Kidney epithelial cell (primary cell): ENCODE measurements at regions not wholly inside any gene's neighbourhood (a gene's known extent, or its start where the extent isn't known, plus 50 kb on each side); places are given as distances from the start of the nearest gene placed in this dataset.

Source experiments
- DNase-seq: peaks from one replicate; pipeline ENCODE4 v3.0.0-alpha.2; 2010; ENCODE audit warnings: low read depth
- H3K27me3 ChIP-seq: 2 replicates; pipeline ENCODE4 v1.6.0; 2011; ENCODE audit warnings: low read length; ENCODE audit not compliant: control insufficient read depth, insufficient read depth
- H3K36me3 ChIP-seq: 2 replicates; pipeline ENCODE4 v1.5.1; 2011; ENCODE audit warnings: low read length; ENCODE audit not compliant: control insufficient read depth, insufficient read depth
- H3K4me3 ChIP-seq: 2 replicates; pipeline ENCODE4 v1.5.1; 2011; ENCODE audit warnings: low read depth, mild to moderate bottlenecking, control low read depth, low read length
- CTCF ChIP-seq: IDR thresholded peaks from 2 replicates; pipeline ENCODE4 v1.5.1; 2011; ENCODE audit warnings: mild to moderate bottlenecking, moderate library complexity, low read length, control low read depth, inconsistent platforms; ENCODE audit not compliant: insufficient read depth, poor library complexity, severe bottlenecking

- DNase-seq = no peak
- no peak for TF ChIP-seq CTCF
- Histone ChIP-seq H3K36me3 (no peaks in the 10 kb centered on the region), H3K4me3 (no peak overlapping the region), H3K27me3 (no peaks in the 10 kb centered on the region)
Measured at GRCh38 chr1:228940526-228940925, 205.2 kb downstream of the RHOU start.

GRCh38 chr1:228940926-228941325 is 205.6 kb downstream of the RHOU start:
- no peak for TF ChIP-seq CTCF
- no peaks in the 10 kb centered on the region for H3K27me3 ChIP-seq
- no peaks in the 10 kb centered on the region for H3K36me3 ChIP-seq
- no peak for DNase-seq
- no peak overlapping the region for H3K4me3 ChIP-seq

GRCh38 chr1:228941666-228942065 is 206.4 kb downstream of the RHOU start:
- DNase-seq = no peak
- no peaks in the 10 kb centered on the region for H3K27me3 ChIP-seq
- no peak for TF ChIP-seq CTCF
- H3K4me3 ChIP-seq = no peak overlapping the region
- H3K36me3 ChIP-seq = no peaks in the 10 kb centered on the region

- DNase-seq = no peak
- no peak for TF ChIP-seq CTCF
- H3K4me3 ChIP-seq = no peak overlapping the region
- no peaks in the 10 kb centered on the region for H3K27me3 ChIP-seq
- H3K36me3 ChIP-seq = no peaks in the 10 kb centered on the region
Measured at GRCh38 chr1:228943436-228943835, 208.2 kb downstream of the RHOU start.

- Histone ChIP-seq H3K4me3 (no peak overlapping the region), H3K27me3 (no peaks in the 10 kb centered on the region), H3K36me3 (no peaks in the 10 kb centered on the region)
- TF ChIP-seq CTCF = no peak
- no peak for DNase-seq
Measured at GRCh38 chr1:228944296-228944695, 209.0 kb downstream of the RHOU start.

- Histone ChIP-seq H3K4me3 (no peak overlapping the region), H3K36me3 (no peaks in the 10 kb centered on the region), H3K27me3 (no peaks in the 10 kb centered on the region)
- TF ChIP-seq CTCF = no peak
- DNase-seq = no peak
Measured at GRCh38 chr1:228944935-228945371, 209.7 kb downstream of the RHOU start.
